Cardiac fibroblast (primary cell): ENCODE measurements at regions not wholly inside any gene's neighbourhood (a gene's known extent, or its start where the extent isn't known, plus 50 kb on each side); places are given as distances from the start of the nearest gene placed in this dataset.
A peak's percentile ranks its signal among the peaks of the same experiment; 100 is the strongest.

Source experiments
- DNase-seq, 2 donors: peaks; one replicate each; pipeline versions ENCODE4 v3.0.0 to v3.0.0-alpha.2; 2010; ENCODE audit warnings: low read depth in 2 of 2
- H3K4me3 ChIP-seq, 2 donors: replicated peaks in 1 of 2; 1 replicate in 1 of 2; 2 replicates in 1 of 2; pipeline ENCODE4 v1.5.1; 2011; ENCODE audit warnings: low read depth in 2 of 2, low read length in 2 of 2, mild to moderate bottlenecking in 2 of 2, moderate library complexity in 1 of 2
- CTCF ChIP-seq: IDR thresholded peaks from one replicate; pipeline ENCODE4 v1.5.1; 2011; ENCODE audit warnings: low read depth, mild to moderate bottlenecking, low read length, inconsistent platforms

GRCh38 chr21:28750565-28750964 lies 242.1 kb downstream of the LTN1 start:
- H3K4me3 ChIP-seq = no peak overlapping the region
- TF ChIP-seq CTCF = no peak
- no peak for DNase-seq

DNA sequence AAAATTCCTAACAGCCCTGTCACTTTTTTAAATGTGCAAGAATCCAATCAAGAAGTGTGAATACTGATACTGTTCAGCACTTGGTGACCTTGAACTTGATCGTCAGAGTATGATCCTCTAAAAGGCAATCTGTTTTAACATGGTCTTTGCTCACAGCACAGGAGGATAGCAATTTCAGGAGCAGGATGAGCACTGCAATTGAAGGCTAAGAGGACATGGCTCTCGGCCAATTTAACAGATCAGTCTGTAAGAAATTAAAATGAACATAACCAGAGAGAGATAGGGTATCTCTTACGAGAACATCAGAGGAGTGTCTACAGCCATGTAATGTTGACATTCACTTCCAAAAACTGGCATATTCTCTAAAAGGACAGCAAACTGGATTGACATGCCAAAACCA lies 243.1 kb downstream of the LTN1 start:
- peak in 1 of 2 donors; percentile 26 for DNase-seq
- H3K4me3 ChIP-seq = no peak overlapping the region
- TF ChIP-seq CTCF = no peak

- TF ChIP-seq CTCF = no peak
- H3K4me3 ChIP-seq = no peak overlapping the region
- no peak for DNase-seq
Observed at GRCh38 chr21:28747464-28747863, 245.2 kb downstream of the LTN1 start.

- no peak overlapping the region for H3K4me3 ChIP-seq
- peak in 1 of 2 donors; percentile 9 for DNase-seq
- no peak for TF ChIP-seq CTCF
Observed at GRCh38 chr21:28746166-28746565, 246.5 kb downstream of the LTN1 start.

DNA sequence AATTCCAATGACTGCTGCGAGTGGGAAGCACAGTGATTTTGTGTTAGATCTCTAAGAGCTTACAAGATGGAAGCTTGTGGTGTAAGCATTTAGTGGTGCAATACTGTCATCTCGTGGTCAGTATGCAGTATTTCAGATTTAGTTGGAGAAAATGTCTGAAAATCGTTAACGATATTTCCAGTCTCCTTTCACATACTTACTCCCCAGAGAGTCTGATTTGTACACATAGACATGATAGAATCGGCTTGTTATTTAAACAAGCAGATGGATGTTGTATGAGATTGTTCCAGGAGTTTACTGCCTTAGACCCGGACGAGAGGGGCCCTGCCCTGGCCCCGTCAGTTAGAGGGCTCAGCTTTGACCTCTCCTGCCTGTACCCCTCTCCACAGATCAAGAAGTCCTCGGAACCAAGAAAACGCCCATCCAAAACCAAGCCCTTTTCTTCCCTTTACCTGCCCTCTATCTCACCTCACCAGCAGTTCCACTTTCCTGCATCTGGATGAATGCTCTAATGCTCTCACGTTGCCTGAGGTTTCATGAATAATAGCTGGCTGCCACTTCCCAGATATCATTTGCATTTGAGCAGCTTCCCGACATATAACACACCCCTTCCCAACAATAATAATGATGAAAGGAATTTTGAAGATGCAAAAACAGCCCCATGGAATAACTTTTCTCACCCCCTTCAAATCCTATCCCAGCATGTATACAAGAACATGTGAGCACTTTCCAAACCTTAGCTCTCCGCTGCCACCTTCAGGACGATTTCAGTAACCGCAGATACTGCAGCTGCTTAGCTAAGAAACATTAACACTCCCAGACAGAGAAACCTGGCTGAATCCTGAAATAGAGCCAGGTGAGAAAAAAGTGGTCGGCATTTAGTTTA lies 247.3 kb downstream of the LTN1 start:
- H3K4me3 ChIP-seq = peak overlapping the region; percentile 44 to 55
- DNase-seq = peak; percentile 96 to 97
- peak; percentile 86 for TF ChIP-seq CTCF

- DNase-seq = no peak
- H3K4me3 ChIP-seq = no peak overlapping the region
- TF ChIP-seq CTCF = no peak
Observed at GRCh38 chr21:28743723-28744122, 249.0 kb downstream of the LTN1 start.
